SU-DHL-6 (cell line): ENCODE measurements at regions not wholly inside any gene's neighbourhood (a gene's known extent, or its start where the extent isn't known, plus 50 kb on each side); places are given as distances from the start of the nearest gene placed in this dataset.

Experiments used
- H2AFZ ChIP-seq: fragments of 200-600 bp; sonication (generic); 2 replicates; pipeline ENCODE4 v1.6.1; 2014; ENCODE audit warnings: low read depth, mild to moderate bottlenecking, moderate library complexity, mixed read lengths, antibody characterized with exemption, low read length; ENCODE audit not compliant: severe bottlenecking
- H3F3A ChIP-seq: fragments of 200-600 bp; shearing (Covaris generic); 2 replicates; pipeline ENCODE4 v1.6.0; 2016; ENCODE audit warnings: antibody characterized with exemption, mild to moderate bottlenecking; ENCODE audit not compliant: insufficient read depth
- H3K27ac ChIP-seq: fragments of 200-600 bp; sonication (generic); 2 replicates; pipeline ENCODE4 v1.5.1; 2016; ENCODE audit warnings: low read depth, mild to moderate bottlenecking, low read length, moderate library complexity, mixed read lengths
- H3K27me3 ChIP-seq: fragments of 200-600 bp; sonication (generic), shearing (Covaris generic); 2 replicates; pipeline ENCODE4 v1.6.0; 2014; ENCODE audit warnings: mild to moderate bottlenecking, low read length
- H3K36me3 ChIP-seq: fragments of 200-600 bp; sonication (generic); 2 replicates; pipeline ENCODE4 v1.6.1; 2014; ENCODE audit warnings: mild to moderate bottlenecking, low read length, mixed read lengths
- H3K4me2 ChIP-seq: fragments of 300-600, 200-600 bp; shearing (Covaris generic), sonication (generic); 2 replicates; pipeline ENCODE4 v1.6.0; 2014; ENCODE audit warnings: low read length, low read depth, mild to moderate bottlenecking; ENCODE audit not compliant: poor library complexity, severe bottlenecking
- H3K4me3 ChIP-seq: fragments of 200-600 bp; sonication (generic); 2 replicates; pipeline ENCODE4 v1.5.1; 2014; ENCODE audit warnings: antibody characterized with exemption, low read length, mild to moderate bottlenecking, mixed read lengths; ENCODE audit not compliant: insufficient read depth, poor library complexity, severe bottlenecking
- H3K79me2 ChIP-seq: fragments of 200-600 bp; sonication (generic); 2 replicates; pipeline ENCODE4 v1.6.1; 2014; ENCODE audit warnings: mild to moderate bottlenecking, low read length, moderate library complexity; ENCODE audit not compliant: insufficient read depth
- H3K9ac ChIP-seq: fragments of 200-600 bp; sonication (generic); 2 replicates; pipeline ENCODE4 v1.7.0; 2014; ENCODE audit warnings: mild to moderate bottlenecking, low read length
- H3K9me2 ChIP-seq: fragments of 200-600 bp; sonication (generic); replicated peaks from 2 replicates; pipeline ENCODE4 v1.6.1; 2014; ENCODE audit warnings: low read length; ENCODE audit not compliant: insufficient read depth
- H3K9me3 ChIP-seq: fragments of 200-600 bp; sonication (generic); 2 replicates; pipeline ENCODE4 v1.6.1; 2014; ENCODE audit warnings: low read length, mixed read lengths; ENCODE audit not compliant: insufficient read depth
- H4K20me1 ChIP-seq: fragments of 200-600 bp; sonication (generic); 2 replicates; pipeline ENCODE4 v1.6.1; 2014; ENCODE audit warnings: low read depth, mild to moderate bottlenecking, antibody characterized with exemption, low read length, moderate library complexity, mixed read lengths
- EZH2phosphoT487 ChIP-seq: fragments of 200-600 bp; sonication (generic), shearing (Covaris generic); conservative IDR thresholded peaks from 2 replicates; pipeline ENCODE4 v1.6.1; 2018; ENCODE audit warnings: mild to moderate bottlenecking, antibody characterized with exemption, low read length, moderate library complexity, mixed read lengths
- TF ChIP-seq, protein P1 (sequence below): fragments of 200-600 bp; sonication (generic); IDR thresholded peaks from one replicate; pipeline ENCODE4 v1.5.1; 2017; ENCODE audit warnings: antibody characterized with exemption, mild to moderate bottlenecking, low read length, moderate library complexity; ENCODE audit not compliant: insufficient read depth, poor library complexity, severe bottlenecking

DNA sequence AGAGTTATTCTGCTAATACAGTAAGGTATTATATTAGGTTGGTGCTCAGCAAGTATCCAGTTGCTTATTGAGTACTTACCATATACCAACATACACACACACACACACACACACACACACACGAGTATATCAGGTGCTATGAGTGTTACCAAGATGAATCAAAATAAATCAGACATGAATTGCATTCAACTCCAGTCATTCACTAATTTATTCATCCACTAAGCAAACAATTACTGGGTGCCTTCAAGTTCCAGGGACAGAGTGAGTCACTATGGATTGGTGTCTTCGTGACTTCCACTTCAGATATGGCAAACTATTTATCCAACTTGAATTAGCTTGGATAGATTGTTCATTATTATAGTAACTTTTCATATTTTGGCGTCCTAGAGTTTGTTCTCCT, 140.7 kb upstream of the SLC44A1 start:
- TF ChIP-seq EZH2phosphoT487, result no peak
- TF ChIP-seq, protein P1, sequence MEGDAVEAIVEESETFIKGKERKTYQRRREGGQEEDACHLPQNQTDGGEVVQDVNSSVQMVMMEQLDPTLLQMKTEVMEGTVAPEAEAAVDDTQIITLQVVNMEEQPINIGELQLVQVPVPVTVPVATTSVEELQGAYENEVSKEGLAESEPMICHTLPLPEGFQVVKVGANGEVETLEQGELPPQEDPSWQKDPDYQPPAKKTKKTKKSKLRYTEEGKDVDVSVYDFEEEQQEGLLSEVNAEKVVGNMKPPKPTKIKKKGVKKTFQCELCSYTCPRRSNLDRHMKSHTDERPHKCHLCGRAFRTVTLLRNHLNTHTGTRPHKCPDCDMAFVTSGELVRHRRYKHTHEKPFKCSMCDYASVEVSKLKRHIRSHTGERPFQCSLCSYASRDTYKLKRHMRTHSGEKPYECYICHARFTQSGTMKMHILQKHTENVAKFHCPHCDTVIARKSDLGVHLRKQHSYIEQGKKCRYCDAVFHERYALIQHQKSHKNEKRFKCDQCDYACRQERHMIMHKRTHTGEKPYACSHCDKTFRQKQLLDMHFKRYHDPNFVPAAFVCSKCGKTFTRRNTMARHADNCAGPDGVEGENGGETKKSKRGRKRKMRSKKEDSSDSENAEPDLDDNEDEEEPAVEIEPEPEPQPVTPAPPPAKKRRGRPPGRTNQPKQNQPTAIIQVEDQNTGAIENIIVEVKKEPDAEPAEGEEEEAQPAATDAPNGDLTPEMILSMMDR, result no peak
- no peak overlapping the region for H3K27ac ChIP-seq
- H3K4me3 ChIP-seq, result no peak overlapping the region
- H3K9me3 ChIP-seq, result no peaks in the 10 kb centered on the region
- no peaks in the 10 kb centered on the region for H3F3A ChIP-seq
- H3K4me2 ChIP-seq, result no peak overlapping the region
- no peaks in the 10 kb centered on the region for H3K9me2 ChIP-seq
- H3K79me2 ChIP-seq, result no peaks in the 10 kb centered on the region
- no peaks in the 10 kb centered on the region for H4K20me1 ChIP-seq
- H2AFZ ChIP-seq, result no peak overlapping the region
- H3K36me3 ChIP-seq, result no peaks in the 10 kb centered on the region
- no peaks in the 10 kb centered on the region for H3K27me3 ChIP-seq
- H3K9ac ChIP-seq, result no peak overlapping the region

DNA sequence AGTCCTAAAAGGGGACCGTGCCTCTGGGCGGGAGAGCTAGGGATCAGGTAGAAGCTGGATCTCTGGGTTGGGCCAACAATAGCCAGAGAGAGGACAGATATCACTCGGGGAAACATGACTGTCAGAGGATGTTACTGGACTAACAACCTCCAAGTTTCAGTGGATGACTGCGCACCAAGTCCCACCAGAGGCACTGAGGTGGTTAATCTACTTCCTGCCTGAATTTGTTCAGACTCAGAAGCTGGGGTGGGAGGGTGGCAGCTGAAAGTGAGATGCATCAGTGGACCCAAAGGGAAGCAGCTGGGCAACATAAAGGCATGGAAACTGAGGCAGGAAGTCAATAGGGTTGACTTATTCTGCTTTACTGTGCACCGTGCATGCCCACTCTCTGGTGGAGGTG, 130.1 kb upstream of the SLC44A1 start:
- no peak overlapping the region for H3K4me3 ChIP-seq
- no peak overlapping the region for H3K9ac ChIP-seq
- no peaks in the 10 kb centered on the region for H3K36me3 ChIP-seq
- no peaks in the 10 kb centered on the region for H3F3A ChIP-seq
- H3K79me2 ChIP-seq, result no peaks in the 10 kb centered on the region
- no peaks in the 10 kb centered on the region for H3K9me3 ChIP-seq
- H4K20me1 ChIP-seq, result no peaks in the 10 kb centered on the region
- no peak overlapping the region for H2AFZ ChIP-seq
- H3K27me3 ChIP-seq, result no peaks in the 10 kb centered on the region
- TF ChIP-seq, protein P1, result no peak
- TF ChIP-seq EZH2phosphoT487, result no peak
- no peak overlapping the region for H3K27ac ChIP-seq
- no peaks in the 10 kb centered on the region for H3K9me2 ChIP-seq
- no peak overlapping the region for H3K4me2 ChIP-seq

DNA sequence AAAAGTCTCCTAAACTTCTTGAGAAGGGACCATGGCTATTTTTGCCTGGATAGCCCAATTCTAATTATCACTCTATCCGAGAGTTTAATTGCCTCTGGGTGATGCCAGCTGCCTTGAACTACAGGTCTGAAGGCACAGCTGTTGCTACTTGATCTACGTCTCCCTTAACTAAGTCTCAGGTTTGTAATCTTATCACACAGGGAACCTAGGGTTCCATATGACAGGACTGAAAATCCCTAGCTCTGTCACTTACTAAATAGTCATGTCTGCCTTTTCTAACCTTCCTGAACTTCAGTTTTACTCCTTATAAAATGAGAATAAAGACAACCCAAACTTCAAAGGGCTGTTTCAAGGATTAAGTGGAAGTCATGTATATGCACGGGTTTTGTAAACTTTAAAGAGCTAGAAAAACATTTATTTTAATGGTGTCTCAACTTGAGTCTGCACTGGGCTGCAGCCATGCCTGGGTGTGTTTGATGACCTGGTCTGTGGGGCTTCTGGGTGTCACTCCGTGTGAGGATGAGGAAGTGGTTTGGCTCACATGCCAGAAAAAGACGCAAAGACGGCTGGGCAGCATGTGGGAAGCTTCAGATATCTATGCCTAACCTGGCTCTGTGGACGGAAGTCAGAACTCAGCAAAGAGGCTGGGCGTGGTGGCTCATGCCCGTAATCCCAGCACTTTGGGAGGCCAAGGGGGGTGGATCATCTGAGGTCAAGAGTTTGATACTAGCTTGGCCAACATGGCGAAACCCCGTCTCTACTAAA, 129.3 kb upstream of the SLC44A1 start:
- H3K4me2 ChIP-seq, result no peak overlapping the region
- H2AFZ ChIP-seq, result no peak overlapping the region
- H3K4me3 ChIP-seq, result no peak overlapping the region
- no peaks in the 10 kb centered on the region for H3K36me3 ChIP-seq
- no peaks in the 10 kb centered on the region for H3K9me3 ChIP-seq
- H3F3A ChIP-seq, result no peaks in the 10 kb centered on the region
- H3K27me3 ChIP-seq, result no peaks in the 10 kb centered on the region
- H3K27ac ChIP-seq, result no peak overlapping the region
- H3K79me2 ChIP-seq, result no peaks in the 10 kb centered on the region
- no peaks in the 10 kb centered on the region for H3K9me2 ChIP-seq
- no peaks in the 10 kb centered on the region for H4K20me1 ChIP-seq
- TF ChIP-seq, protein P1, result no peak
- no peak for TF ChIP-seq EZH2phosphoT487
- no peak overlapping the region for H3K9ac ChIP-seq
